Activated CD4-positive, alpha-beta T cell treated with anti-CD3 and anti-CD28 coated beads for 36 hours (primary cell): ENCODE measurements at regions not wholly inside any gene's neighbourhood (a gene's known extent, or its start where the extent isn't known, plus 50 kb on each side); places are given as distances from the start of the nearest gene placed in this dataset.

Experiments
- ATAC-seq: fragments of 200-7000 bp; cut with Tn5 transposase; one replicate; pipeline ENCODE4 v1.10.0; 2021; ENCODE audit warnings: mild to moderate bottlenecking, moderate library complexity
- CTCF ChIA-PET: fragments of 350-600 bp; sonication (Branson Sonifier 250); formaldehyde crosslinking; loops from one replicate; lab custom pipeline; 2021; ENCODE audit warnings: antibody characterized with exemption; lab: Charles Lee
- POLR2A ChIA-PET: fragments of 350-600 bp; sonication (Branson Sonifier 250); formaldehyde crosslinking; loops from one replicate; lab custom pipeline; 2021; ENCODE audit warnings: antibody characterized with exemption, inconsistent platforms; lab: Charles Lee
- DNase-seq: peaks from one replicate; pipeline ENCODE4 v3.0.0-alpha.2; 2020
- H3K27ac Mint-ChIP-seq: one replicate; pipeline ENCODE4 v1.8.0; 2021; ENCODE audit warnings: mixed read lengths
- H3K27me3 Mint-ChIP-seq: one replicate; pipeline ENCODE4 v1.8.0; 2021; ENCODE audit warnings: mixed read lengths
- H3K36me3 Mint-ChIP-seq: one replicate; pipeline ENCODE4 v1.8.0; 2021; ENCODE audit warnings: low read depth, mixed read lengths
- H3K4me1 Mint-ChIP-seq: one replicate; pipeline ENCODE4 v1.8.0; 2021; ENCODE audit warnings: mixed read lengths
- H3K4me3 Mint-ChIP-seq: one replicate; pipeline ENCODE4 v1.8.0; 2021; ENCODE audit warnings: mild to moderate bottlenecking, moderate library complexity, mixed read lengths
- H3K9me3 Mint-ChIP-seq: one replicate; pipeline ENCODE4 v1.8.0; 2021; ENCODE audit warnings: low read depth, mixed read lengths
- intact Hi-C, 2 experiments: fragments of 100-400 bp; cut with DNase I in 1 of 2; cut with micrococcal nuclease in 1 of 2; formaldehyde crosslinking; loops; one replicate each; pipeline versions ENCODE4 v1.14.2 to v1.15.1; 2022 to 2024; cut with DNase I, micrococcal nuclease

DNA sequence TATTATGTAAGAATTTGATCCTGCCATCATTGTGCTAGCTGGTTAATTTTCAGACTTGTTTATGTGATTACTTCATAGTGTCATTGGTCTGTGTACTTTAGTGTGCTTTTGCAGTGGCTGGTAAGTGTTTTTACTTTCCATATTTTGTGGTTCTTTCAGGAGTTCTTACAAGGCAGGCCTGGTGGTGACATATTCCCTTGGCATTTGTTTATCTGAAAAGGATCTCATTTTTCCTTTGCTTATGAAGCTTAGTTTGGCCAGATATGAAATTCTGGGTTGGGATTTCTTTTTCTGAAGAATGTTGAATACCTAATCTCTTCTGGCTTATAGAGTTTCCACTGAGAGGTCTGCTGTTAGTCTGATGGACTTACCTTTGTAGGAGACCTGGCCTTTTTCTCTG lies 72.8 kb upstream of the MC4R start:
- H3K27me3 Mint-ChIP-seq, result no peaks in the 10 kb centered on the region

DNA sequence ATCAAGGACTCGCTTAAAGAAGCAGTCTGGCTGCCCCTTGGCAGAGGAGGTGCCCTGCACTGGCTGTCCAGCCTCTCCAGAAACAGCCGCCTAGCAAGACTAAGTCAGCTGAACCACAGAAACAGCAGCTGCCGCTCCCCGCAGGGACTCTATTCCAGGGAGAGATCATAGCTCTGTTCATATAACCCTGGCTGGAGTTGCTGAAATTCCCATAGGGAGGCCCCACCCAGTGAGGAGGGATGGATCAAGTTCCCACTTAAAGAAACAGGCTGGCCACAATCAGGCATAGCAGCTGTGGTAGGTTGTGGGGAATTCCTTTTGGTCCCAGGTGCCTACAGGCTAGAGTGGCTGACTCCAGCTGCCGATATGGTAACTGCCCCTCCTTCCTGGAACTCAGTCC lies 74.2 kb upstream of the MC4R start:
- intact Hi-C loops, result no loop called here
- CTCF ChIA-PET, result no interaction called here
- POLR2A ChIA-PET, result no interaction called here
- Mint-ChIP-seq H3K9me3 (peaks cover 4% of the 10 kb centered on the region), H3K27me3 (no peaks in the 10 kb centered on the region), H3K4me1 (no peaks in the 10 kb centered on the region), H3K4me3 (no peak overlapping the region), H3K27ac (no peak overlapping the region), H3K36me3 (no peaks in the 10 kb centered on the region)
- DNase-seq, result no peak
- no peak for ATAC-seq

More for the DNA sequence above, 72.8 kb upstream of the MC4R start:
- ATAC-seq, result no peak
- H3K9me3 Mint-ChIP-seq, result peaks cover 4% of the 10 kb centered on the region
- no peaks in the 10 kb centered on the region for H3K4me1 Mint-ChIP-seq
- DNase-seq, result no peak
- no peaks in the 10 kb centered on the region for H3K36me3 Mint-ChIP-seq
- intact Hi-C loops, result no loop called here
- no peak overlapping the region for H3K27ac Mint-ChIP-seq
- no peak overlapping the region for H3K4me3 Mint-ChIP-seq
- ChIA-PET POLR2A (no interaction called here), CTCF (no interaction called here)

DNA sequence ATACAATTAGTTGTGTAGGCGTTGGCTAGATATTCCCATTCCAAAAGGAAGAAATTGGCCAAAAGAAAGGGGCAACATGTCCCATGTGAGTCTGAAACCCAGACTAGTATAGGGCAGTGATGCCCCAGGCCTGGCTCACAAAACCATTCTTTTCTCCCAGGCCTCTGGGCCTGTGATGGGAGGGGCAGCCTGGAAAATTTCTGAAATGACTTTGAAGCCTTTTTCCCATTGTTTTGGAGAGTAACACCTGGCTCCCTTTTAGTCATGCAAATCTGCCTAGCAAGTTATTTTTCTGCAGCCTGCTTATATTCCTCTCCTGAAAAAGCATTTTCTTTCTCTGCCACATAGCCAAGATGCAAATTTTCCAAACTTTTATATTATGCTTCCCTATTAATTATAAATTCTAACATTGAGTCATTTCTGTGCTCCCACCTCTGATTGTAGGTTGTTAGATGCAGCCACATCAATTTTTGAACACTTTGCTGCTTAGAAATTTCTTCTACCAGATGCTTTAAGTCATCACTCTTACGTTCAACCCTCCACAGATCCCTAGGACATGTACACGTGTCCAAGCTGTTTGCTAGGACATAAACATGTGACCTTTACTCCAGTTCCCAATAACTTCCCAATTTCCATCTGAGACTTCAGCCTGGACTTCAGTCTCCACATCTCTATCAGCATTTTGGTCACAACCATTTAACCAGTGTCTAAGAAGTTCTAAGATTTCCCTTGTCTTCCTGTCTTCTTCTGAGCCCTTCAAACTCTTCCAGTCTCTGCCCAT lies 76.1 kb upstream of the MC4R start:
- CTCF ChIA-PET, result interaction anchor here (0.7 kb wide), 1 partner anchor 21 kb away, joined by 3 read pairs; no protein-coding TSS in a partner anchor
- Mint-ChIP-seq H3K27me3 (no peaks in the 10 kb centered on the region), H3K27ac (no peak overlapping the region), H3K4me1 (no peaks in the 10 kb centered on the region), H3K4me3 (no peak overlapping the region), H3K36me3 (no peaks in the 10 kb centered on the region), H3K9me3 (peaks cover 4% of the 10 kb centered on the region)
- POLR2A ChIA-PET, result no interaction called here
- ATAC-seq, result no peak
- DNase-seq, result no peak
- intact Hi-C loops, result no loop called here

DNA sequence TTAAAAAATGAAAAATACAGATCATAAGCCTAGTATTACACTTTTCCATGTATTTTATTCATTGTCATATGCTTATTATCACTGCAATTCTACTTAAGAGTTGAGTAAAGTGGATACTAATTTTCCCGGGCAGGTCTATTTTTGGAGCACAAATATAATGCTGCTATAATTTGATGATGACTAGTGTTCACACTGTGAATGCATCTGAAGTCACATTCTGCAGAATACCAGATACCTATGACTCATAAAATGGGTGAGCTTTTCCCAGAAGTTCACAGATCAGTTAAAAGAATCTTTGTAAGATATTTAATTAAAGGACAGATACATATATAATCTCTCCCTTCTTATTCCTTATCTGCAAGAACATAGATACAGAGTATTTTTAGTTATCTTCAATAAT lies 79.8 kb upstream of the MC4R start:
- intact Hi-C loops, result no loop called here
- H3K4me3 Mint-ChIP-seq, result no peak overlapping the region
- ChIA-PET CTCF (no interaction called here), POLR2A (no interaction called here)
- no peak for DNase-seq
- H3K9me3 Mint-ChIP-seq, result peaks cover 4% of the 10 kb centered on the region
- no peaks in the 10 kb centered on the region for H3K27me3 Mint-ChIP-seq
- no peak for ATAC-seq
- H3K27ac Mint-ChIP-seq, result no peak overlapping the region
- no peaks in the 10 kb centered on the region for H3K4me1 Mint-ChIP-seq
- H3K36me3 Mint-ChIP-seq, result no peaks in the 10 kb centered on the region

DNA sequence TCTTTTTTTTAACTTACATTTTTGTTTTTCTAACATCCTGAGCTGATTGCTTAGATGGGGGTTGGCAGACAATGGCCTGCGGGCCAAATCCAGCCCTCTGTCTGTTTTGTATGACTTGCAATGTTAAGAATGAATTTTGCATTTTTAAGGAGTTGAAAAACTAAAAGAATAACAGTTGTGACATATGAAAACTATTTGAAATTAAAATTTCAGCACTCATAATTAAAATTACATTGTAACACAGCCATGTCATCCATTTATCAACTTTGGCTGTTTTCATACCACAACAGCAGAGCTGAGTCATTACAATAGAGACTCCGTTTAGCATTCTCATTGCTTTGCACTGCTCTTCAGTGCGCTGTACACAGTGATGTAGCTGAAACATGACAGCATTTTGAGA lies 94.1 kb upstream of the MC4R start:
- DNase-seq (no peak), ATAC-seq (no peak)
- no peaks in the 10 kb centered on the region for H3K4me1 Mint-ChIP-seq
- ChIA-PET POLR2A (no interaction called here), CTCF (no interaction called here)
- H3K36me3 Mint-ChIP-seq, result no peaks in the 10 kb centered on the region
- H3K4me3 Mint-ChIP-seq, result no peak overlapping the region
- no peak overlapping the region for H3K27ac Mint-ChIP-seq
- H3K27me3 Mint-ChIP-seq, result no peaks in the 10 kb centered on the region
- intact Hi-C loops, result no loop called here
- H3K9me3 Mint-ChIP-seq, result no peaks in the 10 kb centered on the region

DNA sequence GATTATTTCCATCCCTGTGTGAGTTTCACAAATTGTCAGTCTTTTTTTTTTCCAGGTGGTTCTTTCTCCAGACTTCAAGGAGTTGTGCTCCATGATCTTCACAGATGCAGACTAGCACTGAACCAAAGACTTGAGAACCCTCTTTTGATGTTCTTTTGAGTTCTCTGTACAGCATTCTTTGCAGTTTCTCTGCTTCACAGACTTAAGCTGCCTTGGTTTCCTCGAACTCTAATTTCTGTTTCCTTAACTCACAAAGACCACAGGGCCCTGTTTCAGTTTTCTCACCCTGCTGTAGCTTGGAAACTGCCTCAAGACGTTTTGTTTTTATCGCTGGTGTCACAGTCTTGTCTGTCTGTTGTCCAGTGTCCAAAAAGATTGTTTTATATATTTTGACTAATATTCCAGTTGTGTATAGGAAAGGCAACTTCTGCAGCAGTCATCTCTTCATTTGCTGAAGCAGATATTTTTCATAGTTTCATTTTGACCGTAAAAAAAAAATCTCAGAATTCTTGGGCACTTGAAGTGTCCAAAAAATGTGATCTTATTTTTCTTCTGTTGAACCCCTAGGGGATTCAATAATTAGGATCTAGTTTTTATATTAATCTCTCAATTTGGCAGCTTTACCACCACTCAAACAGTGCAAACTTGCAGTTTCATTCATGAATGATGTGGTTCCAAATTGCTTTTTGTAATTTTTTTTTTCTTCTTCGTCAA lies 97.0 kb upstream of the MC4R start:
- DNase-seq (no peak), ATAC-seq (no peak)
- intact Hi-C loops, result no loop called here
- Mint-ChIP-seq H3K9me3 (no peaks in the 10 kb centered on the region), H3K4me3 (no peak overlapping the region), H3K27ac (no peak overlapping the region), H3K4me1 (no peaks in the 10 kb centered on the region), H3K27me3 (no peaks in the 10 kb centered on the region), H3K36me3 (no peaks in the 10 kb centered on the region)
- CTCF ChIA-PET, result interaction anchor here (0.8 kb wide), 1 partner anchor 30 kb away, joined by 3 read pairs; no protein-coding TSS in a partner anchor
- POLR2A ChIA-PET, result no interaction called here

DNA sequence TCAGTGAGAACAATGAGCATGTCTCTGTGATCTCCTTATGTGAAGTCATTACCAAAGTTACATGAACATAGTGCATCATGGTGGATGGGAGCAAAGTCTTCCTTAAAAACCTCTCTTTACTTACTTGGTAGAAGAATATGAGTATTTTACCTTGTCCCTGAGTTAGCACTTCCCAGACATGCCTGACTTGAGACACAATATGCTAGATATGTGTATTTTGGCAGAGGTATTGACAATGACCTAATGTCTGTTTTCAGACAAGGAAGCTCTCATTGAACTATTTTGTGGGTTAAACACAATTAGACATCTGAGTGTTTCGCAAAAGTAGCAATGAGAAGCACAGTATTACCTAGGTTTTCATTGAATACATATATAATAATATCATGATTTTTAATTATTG lies 99.1 kb upstream of the MC4R start:
- Mint-ChIP-seq H3K27me3 (no peaks in the 10 kb centered on the region), H3K27ac (no peak overlapping the region), H3K4me3 (no peak overlapping the region), H3K36me3 (no peaks in the 10 kb centered on the region), H3K9me3 (no peaks in the 10 kb centered on the region), H3K4me1 (no peaks in the 10 kb centered on the region)
- ChIA-PET CTCF (no interaction called here), POLR2A (no interaction called here)
- DNase-seq (no peak), ATAC-seq (no peak)
- intact Hi-C loops, result no loop called here

DNA sequence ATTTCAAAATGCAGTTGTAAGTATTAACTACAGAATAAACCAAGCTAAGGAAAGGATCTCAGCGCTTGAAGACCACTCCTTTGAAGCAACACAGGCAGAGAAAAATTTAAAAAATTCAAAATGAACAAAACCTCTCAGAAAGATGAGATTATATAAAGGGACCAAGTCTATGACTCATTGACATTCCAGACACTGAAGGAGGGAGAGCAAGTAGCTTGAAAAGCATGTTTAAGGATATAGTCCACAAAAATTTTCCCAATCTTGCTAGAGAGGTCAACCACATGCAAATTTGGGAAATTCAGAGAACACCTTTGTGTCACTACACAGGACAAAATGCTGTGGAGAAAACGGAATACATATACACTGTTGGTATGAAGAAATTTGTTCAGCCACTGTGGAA lies 112.6 kb upstream of the MC4R start:
- DNase-seq (no peak), ATAC-seq (no peak)
- ChIA-PET CTCF (no interaction called here), POLR2A (no interaction called here)
- Mint-ChIP-seq H3K4me3 (no peak overlapping the region), H3K9me3 (no peaks in the 10 kb centered on the region), H3K4me1 (no peaks in the 10 kb centered on the region), H3K27me3 (no peaks in the 10 kb centered on the region), H3K36me3 (no peaks in the 10 kb centered on the region), H3K27ac (no peak overlapping the region)
- intact Hi-C loops, result no loop called here

DNA sequence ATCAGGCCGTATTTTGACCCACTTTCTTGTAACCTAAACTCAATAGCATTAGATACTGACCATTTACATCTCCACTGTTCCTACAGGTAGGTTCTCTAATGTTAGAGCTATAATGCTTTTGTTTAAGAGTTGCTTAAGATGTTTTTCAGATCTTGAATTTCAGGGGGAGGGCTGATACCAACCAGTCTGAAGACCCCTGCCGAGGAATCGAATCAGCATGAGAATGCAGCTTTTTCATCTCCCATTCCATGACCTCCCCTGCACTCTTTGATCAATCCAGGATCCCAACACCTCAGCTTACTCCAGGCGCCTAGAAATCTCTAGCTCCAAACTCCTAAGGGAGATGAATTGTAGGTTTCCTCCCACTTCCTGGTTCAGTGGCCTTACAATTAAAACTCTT lies 120.5 kb upstream of the MC4R start:
- ChIA-PET CTCF (interaction anchor here (0.7 kb wide), 1 partner anchor 68 kb away, joined by 3 read pairs; no protein-coding TSS in a partner anchor), POLR2A (no interaction called here)
- ATAC-seq (no peak), DNase-seq (no peak)
- intact Hi-C loops, result no loop called here
- no peaks in the 10 kb centered on the region for H3K27me3 Mint-ChIP-seq
- no peaks in the 10 kb centered on the region for H3K9me3 Mint-ChIP-seq
- no peak overlapping the region for H3K4me3 Mint-ChIP-seq
- H3K36me3 Mint-ChIP-seq, result no peaks in the 10 kb centered on the region
- no peaks in the 10 kb centered on the region for H3K4me1 Mint-ChIP-seq
- no peak overlapping the region for H3K27ac Mint-ChIP-seq

DNA sequence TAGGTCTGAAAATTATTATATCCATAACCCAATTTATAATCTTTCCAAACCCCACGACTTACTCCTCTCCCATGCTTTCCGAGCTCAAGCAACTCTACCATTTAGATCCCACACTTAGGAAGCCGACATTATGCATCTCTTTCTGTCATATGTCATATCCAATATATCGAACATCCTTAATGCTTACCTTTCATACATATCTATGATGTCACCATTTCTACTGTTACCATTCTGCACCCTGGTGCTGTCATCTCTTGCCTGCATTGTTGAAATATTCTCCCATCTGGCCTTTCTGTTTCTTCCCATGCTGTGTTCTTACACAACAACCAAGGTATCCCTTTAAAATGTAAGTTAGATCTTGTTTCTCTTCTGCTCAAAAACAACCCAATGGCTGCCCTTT lies 127.1 kb upstream of the MC4R start:
- intact Hi-C loops, result no loop called here
- H3K27me3 Mint-ChIP-seq, result no peaks in the 10 kb centered on the region
- no peak overlapping the region for H3K4me3 Mint-ChIP-seq
- no peaks in the 10 kb centered on the region for H3K36me3 Mint-ChIP-seq
- no peak overlapping the region for H3K27ac Mint-ChIP-seq
- ATAC-seq (no peak), DNase-seq (no peak)
- no peaks in the 10 kb centered on the region for H3K9me3 Mint-ChIP-seq
- H3K4me1 Mint-ChIP-seq, result no peaks in the 10 kb centered on the region
- ChIA-PET CTCF (interaction anchor here (1.0 to 1.1 kb wide), 2 partner anchors 9 to 30 kb away, joined by 3 to 4 read pairs; no protein-coding TSS in a partner anchor), POLR2A (no interaction called here)

DNA sequence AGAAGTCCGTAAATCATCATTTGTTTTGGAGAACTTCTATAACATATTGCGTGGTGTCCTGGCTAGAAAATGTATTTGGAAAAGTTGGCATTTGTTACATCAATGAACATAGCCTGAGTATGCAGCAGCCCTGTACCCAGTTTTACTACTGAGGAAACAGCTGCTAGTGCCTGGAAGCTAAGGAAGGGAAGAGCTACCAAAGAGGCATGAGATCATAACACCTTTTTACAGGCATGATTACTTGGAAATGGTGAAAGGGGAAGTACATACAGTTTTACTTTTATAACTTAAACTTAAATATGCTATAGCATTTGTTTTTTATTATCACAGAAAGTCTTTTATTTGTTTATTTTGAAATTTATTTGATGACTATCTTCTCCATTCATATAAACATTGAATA lies 128.4 kb upstream of the MC4R start:
- Mint-ChIP-seq H3K36me3 (no peaks in the 10 kb centered on the region), H3K27ac (no peak overlapping the region), H3K4me1 (no peaks in the 10 kb centered on the region), H3K9me3 (no peaks in the 10 kb centered on the region), H3K4me3 (no peak overlapping the region), H3K27me3 (no peaks in the 10 kb centered on the region)
- intact Hi-C loops, result no loop called here
- DNase-seq, result no peak
- ChIA-PET POLR2A (no interaction called here), CTCF (no interaction called here)
- no peak for ATAC-seq

DNA sequence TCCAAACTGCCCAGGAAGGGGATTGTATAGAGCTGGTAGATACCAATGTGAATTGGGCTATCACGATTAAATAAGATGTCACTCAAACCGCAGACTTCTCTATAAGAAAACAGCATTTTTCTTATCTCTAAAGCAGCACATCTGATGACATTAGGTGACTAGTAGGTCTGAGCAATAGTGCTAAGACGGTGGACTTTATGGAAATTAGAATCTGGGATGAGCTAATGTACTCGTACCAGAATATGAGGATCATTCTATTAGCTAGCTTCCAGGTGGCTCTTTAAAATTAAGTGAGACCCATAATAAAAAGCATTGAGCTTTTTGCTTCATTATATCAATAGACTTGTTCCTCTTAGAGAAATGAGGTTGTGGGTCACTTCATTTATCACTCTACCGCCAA lies 130.0 kb upstream of the MC4R start:
- intact Hi-C loops, result no loop called here
- CTCF ChIA-PET, result interaction anchor here (0.6 to 0.9 kb wide), 2 partner anchors 73 to 182 kb away, joined by 3 read pairs; no protein-coding TSS in a partner anchor
- no peaks in the 10 kb centered on the region for H3K4me1 Mint-ChIP-seq
- H3K4me3 Mint-ChIP-seq, result no peak overlapping the region
- ATAC-seq (no peak), DNase-seq (no peak)
- POLR2A ChIA-PET, result no interaction called here
- H3K36me3 Mint-ChIP-seq, result no peaks in the 10 kb centered on the region
- H3K27ac Mint-ChIP-seq, result no peak overlapping the region
- no peaks in the 10 kb centered on the region for H3K27me3 Mint-ChIP-seq
- H3K9me3 Mint-ChIP-seq, result no peaks in the 10 kb centered on the region
